Activated CD4-positive, CD25-positive, alpha-beta regulatory T cell treated with anti-CD3 and anti-CD28 coated beads, Interleukin-2, amount 50 U/mL, for 24 hours (primary cell): ENCODE measurements at regions not wholly inside any gene's neighbourhood (a gene's known extent, or its start where the extent isn't known, plus 50 kb on each side); places are given as distances from the start of the nearest gene placed in this dataset.
"Not testable (repeated sequence)": the region's sequence is repeated elsewhere in the genome, so short reads cannot be mapped to it uniquely, and the experiment has no call there.

Source experiments
- ATAC-seq, 2 donors: fragments of 150-1000 bp; cut with Tn5 transposase; one replicate each; pipeline ENCODE4 v1.10.0; 2021; ENCODE audit warnings: mild to moderate bottlenecking in 1 of 2, moderate library complexity in 1 of 2

DNA sequence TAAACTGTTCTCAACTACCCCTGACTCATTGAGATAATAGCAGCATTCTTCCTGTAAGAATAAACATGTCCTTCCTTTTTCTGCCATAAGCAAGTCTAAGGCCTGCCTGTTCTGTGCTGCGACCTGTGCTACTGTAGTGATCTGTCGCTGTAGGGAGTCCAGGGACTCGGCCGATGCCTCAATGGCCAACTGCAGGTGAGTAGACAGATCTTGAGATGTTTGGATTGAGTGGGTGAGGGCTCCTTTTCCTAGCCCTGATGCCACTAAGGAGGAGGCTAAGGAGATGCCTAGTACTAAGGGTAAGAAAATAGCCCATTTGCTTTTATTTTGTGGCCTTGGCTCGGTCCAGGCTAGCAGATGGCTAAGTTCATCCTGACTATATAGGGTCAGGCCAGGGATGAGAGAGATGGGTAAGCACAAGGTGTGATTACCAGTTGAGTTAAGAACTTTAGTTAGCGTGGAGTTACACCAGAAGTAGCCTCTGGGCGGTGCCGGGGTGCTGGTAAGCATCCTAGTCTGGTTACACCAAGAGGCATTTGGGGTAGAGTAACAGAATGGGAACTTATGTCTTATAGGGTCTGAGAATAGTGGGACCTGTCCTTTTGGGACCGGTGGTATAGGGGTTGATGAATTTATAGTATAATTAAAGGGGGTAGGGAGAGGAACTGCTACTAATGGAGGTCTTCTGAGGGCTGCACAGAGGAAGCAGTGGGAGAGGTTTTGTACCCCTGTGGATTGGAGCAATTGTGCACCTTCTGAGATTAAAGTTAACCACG is 642.4 kb upstream of the DPP6 start:
- ATAC-seq = not testable (repeated sequence)

- not testable (repeated sequence) for ATAC-seq
Measured at GRCh38 chr7:153410997-153411642, 641.1 kb upstream of the DPP6 start.

DNA sequence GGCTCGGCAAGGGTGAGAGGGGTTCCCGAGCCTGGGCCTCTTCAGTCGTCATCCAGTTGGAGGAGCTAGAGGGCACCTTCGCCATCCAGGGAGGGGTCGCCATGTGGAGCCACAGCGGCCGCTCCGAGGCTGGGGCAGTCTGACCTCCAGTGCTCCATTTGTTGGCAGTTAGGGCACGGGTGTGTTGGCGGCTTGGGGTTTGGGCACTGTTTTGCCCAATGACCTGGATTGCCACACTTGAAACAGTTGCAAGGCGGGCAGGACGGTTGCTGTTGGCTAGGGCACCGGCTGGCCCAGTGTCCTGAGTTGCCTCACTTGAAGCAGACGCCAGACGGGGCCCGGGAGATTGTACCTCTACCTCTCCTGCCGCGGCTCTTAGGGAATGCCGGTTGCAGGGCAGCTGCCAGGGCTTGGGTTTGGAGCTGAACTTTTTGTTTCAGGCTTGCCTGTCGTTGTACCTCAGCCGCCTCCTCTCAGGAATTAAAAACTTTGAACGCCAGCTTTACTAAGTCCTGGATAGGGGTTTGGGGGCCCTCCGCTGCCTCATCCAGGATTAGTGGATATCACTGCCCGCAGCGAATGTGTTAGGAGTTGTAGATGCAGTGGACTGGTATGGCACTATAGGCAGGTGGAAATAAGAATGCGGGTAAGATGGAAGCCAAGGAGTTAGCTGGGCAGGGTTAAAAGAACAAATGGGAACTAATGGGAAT is 639.9 kb upstream of the DPP6 start:
- ATAC-seq = not testable (repeated sequence)

DNA sequence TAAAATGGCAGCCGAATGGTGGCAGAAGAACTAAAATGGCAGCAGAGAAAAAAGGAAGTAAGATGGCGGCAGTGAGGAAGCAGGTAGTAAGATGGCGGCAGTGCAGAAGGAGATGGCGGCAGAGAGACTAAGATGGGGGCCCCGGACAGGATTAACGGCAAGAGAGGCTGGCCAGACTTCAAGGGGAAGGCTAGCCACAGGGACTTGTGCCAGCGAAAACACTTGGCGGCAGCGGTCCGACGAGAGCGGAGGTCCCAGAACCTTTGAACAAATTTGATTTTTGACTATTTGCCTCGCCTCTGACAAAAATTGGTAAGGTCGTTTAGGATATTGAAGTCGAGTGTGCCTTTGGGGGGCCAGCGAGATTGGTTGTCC is 639.4 kb upstream of the DPP6 start:
- not testable (repeated sequence) for ATAC-seq

- no peak for ATAC-seq
Measured at GRCh38 chr7:153413199-153413539, 639.0 kb upstream of the DPP6 start.

GRCh38 chr7:153413540-153414287 is 638.5 kb upstream of the DPP6 start:
- no peak for ATAC-seq

DNA sequence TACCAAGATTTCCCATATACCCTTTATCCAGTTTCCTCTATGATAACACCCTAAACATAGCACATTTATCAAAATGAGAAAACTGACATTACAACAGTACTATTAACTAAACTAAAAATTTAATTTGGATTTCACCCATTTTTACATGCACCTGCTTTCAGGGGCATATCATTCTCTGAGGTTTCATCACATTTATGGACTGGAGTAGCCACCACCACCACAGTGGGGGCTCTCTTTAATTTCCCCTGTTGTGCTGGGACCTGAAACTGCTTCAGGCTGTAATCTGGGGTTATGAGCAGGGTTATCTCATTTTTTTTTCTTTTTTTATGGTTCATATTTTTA is 637.9 kb upstream of the DPP6 start:
- no peak for ATAC-seq

- ATAC-seq = no peak
Measured at GRCh38 chr7:153415632-153416031, 636.6 kb upstream of the DPP6 start.

DNA sequence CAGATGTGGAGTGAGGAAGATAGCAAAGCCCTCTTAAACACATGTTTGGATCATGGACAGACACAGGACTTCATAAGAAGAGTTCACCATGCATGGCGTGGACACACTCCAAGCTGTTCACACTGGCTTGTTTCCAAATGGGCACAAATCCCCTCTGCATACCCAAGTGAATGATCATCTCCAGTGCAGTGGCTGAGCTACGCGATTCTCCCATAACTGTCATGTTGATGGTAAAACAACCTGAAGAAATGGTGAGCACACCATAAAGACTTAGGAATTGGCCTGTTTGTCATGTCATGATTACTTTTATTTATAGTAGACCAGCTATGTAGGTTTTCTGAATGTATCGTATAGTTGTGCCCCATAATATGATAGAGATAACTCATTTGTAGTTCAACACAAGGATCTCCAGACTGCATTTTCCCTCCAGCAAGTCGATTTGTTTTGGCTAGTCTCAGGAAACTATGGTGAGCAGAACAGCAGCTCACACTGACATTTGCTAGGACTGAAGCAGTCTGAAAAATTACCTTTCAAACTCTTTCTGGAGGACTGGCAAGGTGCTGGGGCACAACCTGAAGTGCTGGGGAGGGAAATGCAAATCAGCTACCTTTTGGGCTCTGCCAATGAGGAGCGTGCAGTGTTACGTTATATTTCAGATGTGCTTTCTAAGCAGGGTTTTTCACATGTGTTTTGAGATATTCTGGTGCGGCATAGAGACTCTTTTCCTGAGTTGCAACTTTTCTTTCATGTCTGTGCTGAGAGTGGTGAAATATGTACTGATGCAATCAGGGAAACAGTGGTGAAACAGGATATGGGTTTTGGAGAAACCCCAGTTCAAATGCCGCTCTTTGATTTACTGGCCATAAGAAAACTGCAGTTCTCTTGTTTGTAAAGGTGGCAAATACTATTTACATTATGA is 629.6 kb upstream of the DPP6 start:
- no peak for ATAC-seq

DNA sequence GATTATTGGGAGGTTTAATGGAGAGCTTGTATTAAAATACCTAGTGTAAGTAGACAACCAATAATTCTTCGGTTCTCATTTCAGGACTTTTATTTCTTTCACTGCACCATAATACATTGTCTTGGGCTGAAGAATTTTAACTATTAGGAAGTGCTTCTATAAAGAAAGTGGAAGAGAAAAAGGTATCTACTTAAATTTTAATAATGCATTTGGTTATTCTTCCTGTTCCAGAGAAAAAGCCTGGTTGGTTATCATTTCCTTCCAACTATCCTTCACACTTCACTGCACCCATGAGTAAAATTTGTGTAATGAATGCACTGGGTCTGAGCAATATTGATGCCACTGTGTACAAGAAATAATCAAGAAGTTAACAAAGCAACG is 629.0 kb upstream of the DPP6 start:
- no peak for ATAC-seq

DNA sequence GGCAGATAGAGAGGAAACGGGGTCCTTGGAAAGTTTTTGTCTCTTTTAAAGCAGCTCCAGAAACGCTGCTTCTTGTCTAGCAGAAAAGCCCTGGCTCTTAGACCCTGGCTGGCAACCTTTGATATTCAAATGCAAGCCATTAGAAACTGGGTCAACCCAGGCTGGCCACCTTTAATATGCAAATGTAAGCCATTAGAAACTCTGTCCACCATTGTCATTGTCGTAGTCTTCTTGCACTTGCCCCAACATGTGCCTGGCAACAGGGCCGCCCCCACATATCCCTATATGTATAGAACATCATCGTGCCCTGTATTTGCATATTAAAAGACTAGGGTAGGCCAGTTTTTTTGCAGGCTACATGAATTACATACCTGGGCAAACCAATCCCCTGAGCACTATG is 621.3 kb upstream of the DPP6 start:
- no peak for ATAC-seq

DNA sequence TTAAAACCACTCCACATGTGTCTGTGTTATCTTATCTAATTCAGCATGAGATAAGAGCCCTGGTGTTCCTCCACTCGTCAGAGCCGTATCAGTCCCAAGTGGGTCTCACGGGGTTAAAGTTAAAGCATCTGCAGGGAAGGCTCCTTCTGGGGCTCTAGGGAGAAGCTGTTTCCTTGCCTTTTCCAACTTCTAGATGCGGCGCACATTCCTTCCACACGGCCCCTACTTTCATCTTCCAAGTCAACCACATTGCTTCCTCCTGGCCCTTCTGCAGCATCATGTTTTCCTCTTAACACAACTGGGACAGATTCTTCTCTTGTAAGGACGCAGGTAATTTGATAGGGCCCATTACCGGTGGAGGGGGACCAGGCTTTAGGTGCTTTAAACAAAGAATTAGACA is 620.1 kb upstream of the DPP6 start:
- ATAC-seq = no peak

GRCh38 chr7:153433223-153433622 is 619.0 kb upstream of the DPP6 start:
- no peak for ATAC-seq

- ATAC-seq = no peak
Measured at GRCh38 chr7:153440715-153441114, 611.5 kb upstream of the DPP6 start.

GRCh38 chr7:153443032-153443701 is 609.0 kb upstream of the DPP6 start:
- no peak for ATAC-seq

DNA sequence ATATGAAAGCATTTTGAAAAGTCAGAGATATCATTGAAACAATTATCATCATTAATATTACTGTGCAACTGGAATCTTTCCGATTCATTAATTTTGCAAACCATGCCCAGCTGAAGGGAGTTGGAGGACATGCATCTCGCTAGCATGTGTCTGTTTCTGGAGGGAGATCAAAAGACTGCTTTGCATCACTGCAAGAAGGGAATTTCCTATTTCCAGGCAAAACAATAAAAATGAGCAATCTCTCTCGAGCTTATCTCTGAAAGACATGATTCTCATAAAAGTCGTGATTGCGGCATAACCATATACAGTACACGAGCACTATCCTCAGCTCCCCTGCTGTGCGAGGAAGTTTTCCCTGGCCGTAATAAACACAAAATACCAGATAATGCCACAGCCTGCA is 607.6 kb upstream of the DPP6 start:
- no peak for ATAC-seq

GRCh38 chr7:153445641-153446040 is 606.6 kb upstream of the DPP6 start:
- ATAC-seq = no peak

GRCh38 chr7:153446490-153446889 is 605.7 kb upstream of the DPP6 start:
- no peak for ATAC-seq

GRCh38 chr7:153447011-153447410 is 605.2 kb upstream of the DPP6 start:
- no peak for ATAC-seq

DNA sequence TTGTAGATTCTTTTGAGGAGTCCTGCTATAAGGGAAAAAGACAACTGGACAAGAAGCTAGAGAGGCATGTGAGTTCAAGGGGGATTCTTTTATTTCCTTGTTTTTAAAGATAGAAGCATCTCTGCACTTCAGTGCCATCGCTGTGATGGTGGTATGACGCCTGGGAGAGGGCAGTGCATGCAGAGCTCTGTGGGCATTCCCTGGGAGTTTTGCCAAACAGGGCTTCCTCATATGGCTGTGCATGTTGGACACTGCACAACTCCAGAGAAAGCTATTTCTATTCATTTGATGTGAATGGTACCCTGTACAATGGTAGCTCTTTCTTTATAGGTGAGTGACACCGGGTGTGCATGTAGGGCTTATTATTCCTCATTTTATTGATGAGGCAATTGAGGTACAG is 599.5 kb upstream of the DPP6 start:
- no peak for ATAC-seq

DNA sequence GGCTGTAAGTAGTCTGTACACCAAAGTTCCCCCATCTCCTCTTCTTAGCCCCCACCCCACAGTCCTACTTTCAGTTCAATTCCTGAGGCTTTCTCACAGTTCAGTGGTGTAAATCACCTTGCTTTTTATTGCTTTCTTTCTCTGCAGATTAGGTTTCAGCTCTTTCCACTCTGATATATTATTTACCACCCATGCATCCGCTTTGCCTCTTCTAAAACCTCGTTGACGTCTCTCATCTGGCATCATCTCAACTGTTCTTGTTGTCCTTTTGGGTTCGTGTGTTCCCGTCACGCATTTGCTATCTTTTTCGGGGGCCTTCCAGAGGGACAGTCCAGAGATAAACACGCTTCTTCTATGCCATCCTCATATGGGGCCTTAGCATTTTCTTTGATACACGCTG is 597.9 kb upstream of the DPP6 start:
- ATAC-seq = no peak

DNA sequence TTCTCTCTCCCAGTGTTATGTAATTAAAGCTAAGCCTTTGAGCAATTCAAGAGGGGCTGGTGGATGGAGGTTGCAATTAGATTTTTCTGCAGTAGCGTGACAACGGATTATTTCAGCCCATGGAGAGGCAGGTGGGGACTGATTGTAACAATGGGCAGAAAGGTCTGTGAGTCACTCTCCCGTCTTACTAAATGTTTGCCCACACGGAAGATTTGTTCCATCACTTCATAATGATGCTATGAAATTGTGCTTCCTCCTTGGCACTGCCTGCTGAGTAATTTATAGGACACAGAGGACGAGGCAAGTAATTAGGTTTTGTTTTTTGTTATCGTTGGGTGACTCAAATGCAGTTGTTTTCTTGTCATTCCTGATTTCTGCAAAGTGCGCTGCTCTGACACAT is 594.5 kb upstream of the DPP6 start:
- no peak for ATAC-seq
